H1 (cell line): ENCODE measurements at regions not wholly inside any gene's neighbourhood (a gene's known extent, or its start where the extent isn't known, plus 50 kb on each side); places are given as distances from the start of the nearest gene placed in this dataset.

Experiments
- KDM1A ChIP-seq: fragments of 200-600, 300-600 bp; sonication (generic); IDR thresholded peaks from 2 replicates; pipeline ENCODE4 v1.7.1; 2016; ENCODE audit warnings: mild to moderate bottlenecking, low read length, borderline replicate concordance
- POLR2AphosphoS5 ChIP-seq: IDR thresholded peaks from 2 replicates; pipeline ENCODE4 v1.6.1; 2011; ENCODE audit warnings: low read depth, low read length
- TF ChIP-seq, protein P1 (sequence below), 3 experiments: IDR thresholded peaks; 1 replicate in 2 of 3; 2 replicates in 1 of 3; pipeline versions ENCODE4 v1.5.1 to v1.6.1; 2011; ENCODE audit warnings: low read length in 3 of 3, mild to moderate bottlenecking in 3 of 3, inconsistent platforms in 2 of 3, low read depth in 1 of 3, moderate library complexity in 1 of 3; ENCODE audit not compliant: insufficient read depth in 1 of 3; ENCODE audit errors: control extremely low read depth in 1 of 3

- TF ChIP-seq KDM1A = no peak
- no peak for TF ChIP-seq POLR2AphosphoS5
- TF ChIP-seq, protein P1, sequence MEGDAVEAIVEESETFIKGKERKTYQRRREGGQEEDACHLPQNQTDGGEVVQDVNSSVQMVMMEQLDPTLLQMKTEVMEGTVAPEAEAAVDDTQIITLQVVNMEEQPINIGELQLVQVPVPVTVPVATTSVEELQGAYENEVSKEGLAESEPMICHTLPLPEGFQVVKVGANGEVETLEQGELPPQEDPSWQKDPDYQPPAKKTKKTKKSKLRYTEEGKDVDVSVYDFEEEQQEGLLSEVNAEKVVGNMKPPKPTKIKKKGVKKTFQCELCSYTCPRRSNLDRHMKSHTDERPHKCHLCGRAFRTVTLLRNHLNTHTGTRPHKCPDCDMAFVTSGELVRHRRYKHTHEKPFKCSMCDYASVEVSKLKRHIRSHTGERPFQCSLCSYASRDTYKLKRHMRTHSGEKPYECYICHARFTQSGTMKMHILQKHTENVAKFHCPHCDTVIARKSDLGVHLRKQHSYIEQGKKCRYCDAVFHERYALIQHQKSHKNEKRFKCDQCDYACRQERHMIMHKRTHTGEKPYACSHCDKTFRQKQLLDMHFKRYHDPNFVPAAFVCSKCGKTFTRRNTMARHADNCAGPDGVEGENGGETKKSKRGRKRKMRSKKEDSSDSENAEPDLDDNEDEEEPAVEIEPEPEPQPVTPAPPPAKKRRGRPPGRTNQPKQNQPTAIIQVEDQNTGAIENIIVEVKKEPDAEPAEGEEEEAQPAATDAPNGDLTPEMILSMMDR (IDR thresholded peaks at IDR 0.05; ENCODE audit: control extremely low read depth in 1 of 3, insufficient read depth in 1 of 3, low read depth in 1 of 3, low read length in 3 of 3) = no peak
These were observed 392.4 kb downstream of the ZNF516 start for GRCh38 chr18:76102626-76103025.
